ENCODE measurements at regions not wholly inside any gene's neighbourhood (a gene's known extent, or its start where the extent isn't known, plus 50 kb on each side); places are given as distances from the start of the nearest gene placed in this dataset.

DNA sequence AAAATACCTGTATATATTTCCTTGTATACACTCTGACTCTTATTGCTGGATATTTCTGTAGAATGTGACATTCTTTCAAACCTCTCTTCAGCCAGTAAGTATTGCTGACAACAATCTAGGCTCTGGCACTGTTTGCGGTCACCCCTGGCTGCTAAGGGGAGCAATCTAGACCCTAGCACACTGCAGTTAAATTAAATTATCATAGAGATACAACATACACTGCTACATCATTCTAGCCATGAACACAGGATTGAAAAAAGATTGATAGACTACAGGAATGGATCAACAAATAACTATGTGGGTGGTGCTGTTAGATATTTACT, 108.7 kb upstream of the MEIS2 start:
- TF ChIP-seq, protein P1, sequence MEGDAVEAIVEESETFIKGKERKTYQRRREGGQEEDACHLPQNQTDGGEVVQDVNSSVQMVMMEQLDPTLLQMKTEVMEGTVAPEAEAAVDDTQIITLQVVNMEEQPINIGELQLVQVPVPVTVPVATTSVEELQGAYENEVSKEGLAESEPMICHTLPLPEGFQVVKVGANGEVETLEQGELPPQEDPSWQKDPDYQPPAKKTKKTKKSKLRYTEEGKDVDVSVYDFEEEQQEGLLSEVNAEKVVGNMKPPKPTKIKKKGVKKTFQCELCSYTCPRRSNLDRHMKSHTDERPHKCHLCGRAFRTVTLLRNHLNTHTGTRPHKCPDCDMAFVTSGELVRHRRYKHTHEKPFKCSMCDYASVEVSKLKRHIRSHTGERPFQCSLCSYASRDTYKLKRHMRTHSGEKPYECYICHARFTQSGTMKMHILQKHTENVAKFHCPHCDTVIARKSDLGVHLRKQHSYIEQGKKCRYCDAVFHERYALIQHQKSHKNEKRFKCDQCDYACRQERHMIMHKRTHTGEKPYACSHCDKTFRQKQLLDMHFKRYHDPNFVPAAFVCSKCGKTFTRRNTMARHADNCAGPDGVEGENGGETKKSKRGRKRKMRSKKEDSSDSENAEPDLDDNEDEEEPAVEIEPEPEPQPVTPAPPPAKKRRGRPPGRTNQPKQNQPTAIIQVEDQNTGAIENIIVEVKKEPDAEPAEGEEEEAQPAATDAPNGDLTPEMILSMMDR (IDR thresholded peaks at IDR 0.05), result no peak
- no peak for TF ChIP-seq POLR2A (IDR thresholded peaks at IDR 0.05)

All from lower leg skin (tissue), 3 donors.